GM12878 (cell line): ENCODE measurements at regions not wholly inside any gene's neighbourhood (a gene's known extent, or its start where the extent isn't known, plus 50 kb on each side); places are given as distances from the start of the nearest gene placed in this dataset.

Source experiments
- ATAC-seq: fragments of 200-7000 bp; cut with Tn5 transposase; 3 replicates; pipeline ENCODE4 v1.9.1; 2020; ENCODE audit warnings: mild to moderate bottlenecking, moderate library complexity
- BruUV-seq: library from RNA; stranded (reverse); fragments of 400-500 nt; replicated peaks from 2 replicates; lab custom pipeline; 2021; lab: Mats Ljungman, UMichigan
- CTCF ChIA-PET: fragments of 300-600 bp; sonication (Branson Sonifier 250); formaldehyde crosslinking; extraction: SDS; loops from one replicate; lab custom pipeline; 2021; ENCODE audit warnings: inconsistent platforms; lab: Yijun Ruan, JAX
- POLR2A ChIA-PET: fragments of 350-600 bp; formaldehyde crosslinking; extraction: SDS; loops from one replicate; lab custom pipeline; 2021; ENCODE audit warnings: inconsistent platforms; lab: Charles Lee
- RAD21 ChIA-PET: fragments of 300-600 bp; sonication (Branson Sonifier 250); formaldehyde crosslinking; loops from one replicate; lab custom pipeline; 2023; ENCODE audit warnings: antibody characterized with exemption; ENCODE audit not compliant: unreplicated experiment; lab: Charles Lee
- SMC1A ChIA-PET: fragments of 300-600 bp; sonication (Branson Sonifier 250); formaldehyde crosslinking; loops from one replicate; lab custom pipeline; 2023; ENCODE audit not compliant: unreplicated experiment, uncharacterized antibody; lab: Charles Lee
- DNase-seq: peaks from one replicate; pipeline ENCODE4 v3.0.0-alpha.2; 2011; ENCODE audit warnings: low read depth, low spot score
- FAIRE-seq: peaks from 3 replicates; lab custom pipeline; 2011; peaks lifted over from hg19 to GRCh38; lab: Jason Lieb, UNC
- H2AFZ ChIP-seq: 2 replicates; pipeline ENCODE4 v1.6.0; 2011; ENCODE audit warnings: low read depth, low read length, control low read depth; ENCODE audit not compliant: control insufficient read depth
- H3K27ac ChIP-seq: 2 replicates; pipeline ENCODE4 v1.5.1; 2011; ENCODE audit warnings: control low read depth; ENCODE audit not compliant: control insufficient read depth, insufficient read depth
- H3K27me3 ChIP-seq, 2 experiments: replicated peaks in 1 of 2; 2 replicates each; pipeline versions ENCODE4 v1.6.0 to v1.6.1; 2011; ENCODE audit warnings: low read length in 1 of 2; ENCODE audit not compliant: control insufficient read depth in 2 of 2, insufficient read depth in 2 of 2
- H3K36me3 ChIP-seq, 2 experiments: 2 replicates each; pipeline ENCODE4 v1.5.1; 2011; ENCODE audit warnings: low read length in 1 of 2; ENCODE audit not compliant: control insufficient read depth in 2 of 2, insufficient read depth in 2 of 2
- H3K4me1 ChIP-seq: 2 replicates; pipeline ENCODE4 v1.6.1; 2011; ENCODE audit warnings: mild to moderate bottlenecking, low read length, moderate library complexity, mixed read lengths; ENCODE audit not compliant: control insufficient read depth, insufficient read depth
- H3K4me2 ChIP-seq: 2 replicates; pipeline ENCODE4 v1.6.0; 2011; ENCODE audit warnings: control low read depth; ENCODE audit not compliant: control insufficient read depth, insufficient read depth
- H3K4me3 ChIP-seq: fragments of 200-600 bp; sonication (generic); 2 replicates; pipeline ENCODE4 v1.5.1; 2016
- H3K79me2 ChIP-seq: 2 replicates; pipeline ENCODE4 v1.6.0; 2011; ENCODE audit warnings: low read length; ENCODE audit not compliant: control insufficient read depth, insufficient read depth
- H3K9ac ChIP-seq: 2 replicates; pipeline ENCODE4 v1.8.0; 2011; ENCODE audit warnings: low read length, control low read depth, mixed read lengths; ENCODE audit not compliant: control insufficient read depth, insufficient read depth
- H3K9me3 ChIP-seq: replicated peaks from 3 replicates; pipeline ENCODE4 v1.5.1; 2011; ENCODE audit warnings: mild to moderate bottlenecking, low read length; ENCODE audit not compliant: control insufficient read depth, insufficient read depth
- H4K20me1 ChIP-seq: 2 replicates; pipeline ENCODE4 v1.6.0; 2011; ENCODE audit not compliant: control insufficient read depth, insufficient read depth
- ASH2L ChIP-seq: fragments of 300-600, 200-600 bp; sonication (generic); IDR thresholded peaks from 2 replicates; pipeline ENCODE4 v1.6.1; 2017; ENCODE audit warnings: low read depth, mild to moderate bottlenecking, borderline replicate concordance
- CHD1 ChIP-seq: IDR thresholded peaks from 2 replicates; pipeline ENCODE4 v1.6.1; 2012; ENCODE audit warnings: low read depth, low read length, improper control_type of control experiment
- DPF2 ChIP-seq: fragments of 450-650 bp; IDR thresholded peaks from 2 replicates; pipeline ENCODE4 v1.6.1; 2017; ENCODE audit warnings: mild to moderate bottlenecking
- EP300 ChIP-seq, 2 experiments: fragments of 150-350 bp in 1 of 2; IDR thresholded peaks; 2 replicates each; pipeline ENCODE4 v1.6.1; 2011 to 2012; ENCODE audit warnings: low read depth in 2 of 2, low read length in 2 of 2, borderline replicate concordance in 1 of 2, improper control_type of control experiment in 1 of 2, inconsistent platforms in 1 of 2; ENCODE audit not compliant: control insufficient read depth in 1 of 2
- KDM1A ChIP-seq: fragments of 200-600 bp; sonication (generic); IDR thresholded peaks from 2 replicates; pipeline ENCODE4 v1.6.1; 2016; ENCODE audit warnings: borderline replicate concordance
- NFYB ChIP-seq: IDR thresholded peaks from 2 replicates; pipeline ENCODE4 v1.6.1; 2011; ENCODE audit warnings: low read depth, mild to moderate bottlenecking, low read length, improper control_type of control experiment, moderate library complexity; ENCODE audit not compliant: insufficient read depth
- NR2F1 ChIP-seq: fragments of 450-650 bp; conservative IDR thresholded peaks from 2 replicates; pipeline ENCODE4 v1.6.1; 2017; ENCODE audit warnings: mild to moderate bottlenecking
- PML ChIP-seq: IDR thresholded peaks from 2 replicates; pipeline ENCODE4 v1.6.1; 2012; ENCODE audit warnings: low read length, inconsistent platforms
- RFX5 ChIP-seq: IDR thresholded peaks from 2 replicates; pipeline ENCODE4 v1.6.1; 2011; ENCODE audit warnings: low read depth, low read length, improper control_type of control experiment
- SREBF1 ChIP-seq: IDR thresholded peaks from 2 replicates; pipeline ENCODE4 v1.6.1; 2012; ENCODE audit warnings: mild to moderate bottlenecking, low read length
- SUZ12 ChIP-seq: fragments of 200-600 bp; sonication (generic); IDR thresholded peaks from one replicate; pipeline ENCODE4 v1.6.1; 2018; ENCODE audit warnings: antibody characterized with exemption, mild to moderate bottlenecking; ENCODE audit not compliant: unreplicated experiment
- TARDBP ChIP-seq: IDR thresholded peaks from 2 replicates; pipeline ENCODE4 v1.6.1; 2016; ENCODE audit warnings: borderline replicate concordance
- WRNIP1 ChIP-seq: IDR thresholded peaks from 2 replicates; pipeline ENCODE4 v1.6.1; 2011; ENCODE audit warnings: low read depth, low read length, improper control_type of control experiment, borderline replicate concordance
- WGBS: methylation state at CpG from one replicate; pipeline ENCODE4 v1.1.6; 2016; ENCODE audit warnings: low lambda C conversion rate; ENCODE audit not compliant: insufficient replicate concordance, insufficient coverage; ENCODE audit errors: missing lambda C conversion rate; 5-methylcytosine and 5-hydroxymethylcytosine counted together
- in situ Hi-C: fragments of 300-500 bp; cut with MboI; formaldehyde crosslinking; loops from 9 replicates; pipeline ENCODE4 v1.14.3; 2018; ENCODE audit warnings: mixed read lengths
- intact Hi-C: fragments of 100-400 bp; cut with micrococcal nuclease; formaldehyde crosslinking; loops from one replicate; pipeline ENCODE4 v1.14.2; 2022; ENCODE audit not compliant: unreplicated experiment

DNA sequence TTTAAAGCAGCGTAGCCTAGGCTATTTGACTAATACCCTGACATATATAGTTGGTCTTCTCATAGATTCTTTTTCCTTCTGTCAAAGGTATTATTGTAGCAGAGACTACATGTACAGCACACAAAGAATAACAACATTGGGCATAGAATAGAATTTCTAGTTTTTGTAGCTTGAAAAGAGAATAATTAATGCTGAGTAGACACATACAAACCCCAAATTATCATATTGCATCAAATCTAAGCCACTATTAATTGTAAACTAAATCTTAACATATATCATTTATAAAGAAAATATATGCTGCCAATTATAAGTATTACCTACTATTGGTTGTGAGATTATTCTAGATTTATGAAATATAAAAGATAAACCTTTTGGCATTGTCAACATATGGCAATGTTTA is 574.5 kb downstream of the SLCO4C1 start:
- Histone ChIP-seq H3K36me3 (no peaks in the 10 kb centered on the region), H3K27ac (no peak overlapping the region), H3K27me3 (no peaks in the 10 kb centered on the region), H3K4me3 (no peak overlapping the region), H3K79me2 (no peaks in the 10 kb centered on the region), H4K20me1 (no peaks in the 10 kb centered on the region), H3K4me2 (no peak overlapping the region), H3K9ac (no peak overlapping the region), H2AFZ (no peak overlapping the region), H3K4me1 (no peaks in the 10 kb centered on the region), H3K9me3 (no peaks in the 10 kb centered on the region)
- FAIRE-seq (no peak), DNase-seq (no peak), ATAC-seq (no peak)
- ChIA-PET POLR2A (no interaction called here), SMC1A (no interaction called here), CTCF (no interaction called here), RAD21 (no interaction called here)
- 0% methylated on average over 1 of the region's 1 CpG for WGBS
- intact Hi-C loops (no loop called here), in situ Hi-C loops (no loop called here)
- no peak for TF ChIP-seq SREBF1
- no peak for TF ChIP-seq PML
- TF ChIP-seq RFX5: no peak
- TF ChIP-seq NR2F1: no peak
- TF ChIP-seq DPF2: no peak
- TF ChIP-seq TARDBP: no peak
- TF ChIP-seq EP300 (IDR thresholded peaks at IDR 0.05; ENCODE audit: borderline replicate concordance in 1 of 2, control insufficient read depth in 1 of 2, low read depth in 2 of 2, low read length in 2 of 2): no peak
- TF ChIP-seq CHD1: no peak
- TF ChIP-seq ASH2L: no peak
- TF ChIP-seq WRNIP1: no peak
- BruUV-seq: no TSS peak

DNA sequence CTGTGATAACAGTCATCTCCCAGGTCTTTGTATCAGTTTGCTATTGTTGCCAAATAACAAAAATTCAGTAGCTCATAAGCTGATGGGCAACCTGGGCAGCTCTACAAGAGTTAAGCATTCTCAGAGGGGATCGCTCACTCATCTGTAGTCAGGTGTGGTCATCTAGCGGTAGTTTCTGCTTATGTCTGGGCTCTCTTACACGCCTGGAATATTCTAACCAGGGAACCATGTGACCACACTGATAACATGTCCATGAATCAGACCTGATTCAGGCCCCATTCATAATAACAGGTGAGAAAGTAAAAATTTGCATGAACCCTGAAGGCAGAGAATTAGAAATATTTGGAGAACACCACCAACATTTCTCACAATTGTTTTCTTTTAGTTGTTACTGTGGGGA is 576.1 kb downstream of the SLCO4C1 start:
- H3K9me3 ChIP-seq: no peaks in the 10 kb centered on the region
- ATAC-seq (peak; percentile 32; the same call in 2 of the 3 replicates), FAIRE-seq (no peak), DNase-seq (no peak)
- in situ Hi-C loops (no loop called here), intact Hi-C loops (no loop called here)
- H3K36me3 ChIP-seq: no peaks in the 10 kb centered on the region
- no peak for TF ChIP-seq KDM1A
- no peak for TF ChIP-seq NFYB
- TF ChIP-seq SUZ12: no peak
- ChIA-PET CTCF (no interaction called here), RAD21 (no interaction called here), POLR2A (no interaction called here), SMC1A (no interaction called here)
- 12% methylated on average over 3 of the region's 3 CpGs for WGBS
- H3K27me3 ChIP-seq: no peaks in the 10 kb centered on the region
- no peak overlapping the region for H3K9ac ChIP-seq
- H2AFZ ChIP-seq: no peak overlapping the region
- H3K4me1 ChIP-seq: no peaks in the 10 kb centered on the region
- no peak overlapping the region for H3K27ac ChIP-seq
- no peak overlapping the region for H3K4me2 ChIP-seq
- H3K79me2 ChIP-seq: no peaks in the 10 kb centered on the region
- BruUV-seq: no TSS peak
- H3K4me3 ChIP-seq: no peak overlapping the region
- H4K20me1 ChIP-seq: no peaks in the 10 kb centered on the region
